ENCODE measurements at regions not wholly inside any gene's neighbourhood (a gene's known extent, or its start where the extent isn't known, plus 50 kb on each side); places are given as distances from the start of the nearest gene placed in this dataset.

DNA sequence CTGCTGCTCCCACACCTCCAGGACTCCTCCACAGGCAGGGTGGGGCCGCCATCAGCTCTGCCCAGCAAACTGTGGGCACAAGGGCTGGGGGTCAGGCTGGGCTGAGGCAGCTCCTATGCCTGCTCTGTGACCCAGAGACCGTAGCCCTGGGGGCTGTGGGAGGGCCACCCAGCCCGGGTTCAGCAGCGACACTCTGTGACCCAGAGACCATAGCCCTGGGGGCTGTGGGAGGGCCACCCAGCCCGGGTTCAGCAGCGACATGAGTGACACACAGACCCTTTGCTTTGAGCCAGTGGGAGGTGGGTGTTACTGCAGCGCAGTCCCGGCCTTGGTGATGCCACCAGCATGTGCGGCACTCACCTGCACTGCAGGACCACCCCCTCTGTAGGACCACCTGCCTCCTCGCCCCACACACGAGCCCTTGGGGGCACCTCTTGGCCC lies 118.9 kb upstream of the LPCAT1 start:
- TF ChIP-seq, protein P1, sequence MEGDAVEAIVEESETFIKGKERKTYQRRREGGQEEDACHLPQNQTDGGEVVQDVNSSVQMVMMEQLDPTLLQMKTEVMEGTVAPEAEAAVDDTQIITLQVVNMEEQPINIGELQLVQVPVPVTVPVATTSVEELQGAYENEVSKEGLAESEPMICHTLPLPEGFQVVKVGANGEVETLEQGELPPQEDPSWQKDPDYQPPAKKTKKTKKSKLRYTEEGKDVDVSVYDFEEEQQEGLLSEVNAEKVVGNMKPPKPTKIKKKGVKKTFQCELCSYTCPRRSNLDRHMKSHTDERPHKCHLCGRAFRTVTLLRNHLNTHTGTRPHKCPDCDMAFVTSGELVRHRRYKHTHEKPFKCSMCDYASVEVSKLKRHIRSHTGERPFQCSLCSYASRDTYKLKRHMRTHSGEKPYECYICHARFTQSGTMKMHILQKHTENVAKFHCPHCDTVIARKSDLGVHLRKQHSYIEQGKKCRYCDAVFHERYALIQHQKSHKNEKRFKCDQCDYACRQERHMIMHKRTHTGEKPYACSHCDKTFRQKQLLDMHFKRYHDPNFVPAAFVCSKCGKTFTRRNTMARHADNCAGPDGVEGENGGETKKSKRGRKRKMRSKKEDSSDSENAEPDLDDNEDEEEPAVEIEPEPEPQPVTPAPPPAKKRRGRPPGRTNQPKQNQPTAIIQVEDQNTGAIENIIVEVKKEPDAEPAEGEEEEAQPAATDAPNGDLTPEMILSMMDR (IDR thresholded peaks at IDR 0.05 in 8 of 11, conservative IDR thresholded peaks at IDR 0.05 in 3 of 11): no peak
- TF ChIP-seq POLR2AphosphoS5 (IDR thresholded peaks at IDR 0.05): no peak
- no peak for TF ChIP-seq POLR2A (IDR thresholded peaks at IDR 0.05)

All from spleen (tissue), 7 donors.